MCF 10A (cell line): ENCODE measurements at regions not wholly inside any gene's neighbourhood (a gene's known extent, or its start where the extent isn't known, plus 50 kb on each side); places are given as distances from the start of the nearest gene placed in this dataset.

Source experiments
- BruUV-seq: library from RNA; stranded (reverse); fragments of 400-500 nt; replicated peaks from 2 replicates; lab custom pipeline; 2021; lab: Mats Ljungman, UMichigan
- CTCF ChIA-PET: fragments of 300-600 bp; sonication (Branson Sonifier 250); formaldehyde crosslinking; extraction: SDS; loops from one replicate; lab custom pipeline; 2021; ENCODE audit warnings: antibody characterized with exemption, inconsistent platforms; lab: Yijun Ruan, JAX
- POLR2A ChIA-PET: fragments of 300-600, 350-650 bp; sonication (Branson Sonifier 250); formaldehyde crosslinking; extraction: SDS; loops from one replicate; lab custom pipeline; 2020; ENCODE audit warnings: antibody characterized with exemption, inconsistent platforms; lab: Yijun Ruan, JAX
- DNase-seq: peaks from one replicate; pipeline ENCODE4 v3.0.0-alpha.2; 2018; ENCODE audit not compliant: unreplicated experiment
- H3K27ac Mint-ChIP-seq: one replicate; pipeline ENCODE4 v1.8.0; 2022; ENCODE audit warnings: mild to moderate bottlenecking, low read depth, mixed read lengths; ENCODE audit not compliant: unreplicated experiment
- H3K27me3 Mint-ChIP-seq: one replicate; pipeline ENCODE4 v1.8.0; 2022; ENCODE audit warnings: mixed read lengths; ENCODE audit not compliant: insufficient read depth, unreplicated experiment
- H3K36me3 Mint-ChIP-seq: one replicate; pipeline ENCODE4 v1.8.0; 2022; ENCODE audit warnings: mild to moderate bottlenecking, moderate library complexity, mixed read lengths; ENCODE audit not compliant: insufficient read depth, unreplicated experiment
- H3K4me1 Mint-ChIP-seq: one replicate; pipeline ENCODE4 v1.8.0; 2022; ENCODE audit warnings: mixed read lengths; ENCODE audit not compliant: insufficient read depth, unreplicated experiment
- H3K4me3 Mint-ChIP-seq: one replicate; pipeline ENCODE4 v1.8.0; 2022; ENCODE audit warnings: mild to moderate bottlenecking, moderate library complexity, mixed read lengths; ENCODE audit not compliant: unreplicated experiment
- H3K9me3 Mint-ChIP-seq: one replicate; pipeline ENCODE4 v1.8.0; 2022; ENCODE audit warnings: mixed read lengths; ENCODE audit not compliant: unreplicated experiment
- intact Hi-C: fragments of 100-400 bp; cut with micrococcal nuclease; formaldehyde crosslinking; loops from 2 replicates; pipeline ENCODE4 v1.14.1; 2022
- TF ChIP-seq, protein P1 (sequence below): fragments of 200-600 bp; IDR thresholded peaks from one replicate; pipeline ENCODE4 v1.8.0; 2022; ENCODE audit warnings: antibody characterized with exemption, mild to moderate bottlenecking; ENCODE audit not compliant: unreplicated experiment

- H3K9me3 Mint-ChIP-seq: no peaks in the 10 kb centered on the region
- ChIA-PET CTCF (no interaction called here), POLR2A (interaction anchor here (1.0 to 1.1 kb wide), 2 partner anchors 12 to 43 kb away, joined by 3 to 5 read pairs; no protein-coding TSS in a partner anchor)
- peak; percentile 28 for DNase-seq
- H3K27ac Mint-ChIP-seq: no peak overlapping the region
- no TSS peak for BruUV-seq
- TF ChIP-seq, protein P1, sequence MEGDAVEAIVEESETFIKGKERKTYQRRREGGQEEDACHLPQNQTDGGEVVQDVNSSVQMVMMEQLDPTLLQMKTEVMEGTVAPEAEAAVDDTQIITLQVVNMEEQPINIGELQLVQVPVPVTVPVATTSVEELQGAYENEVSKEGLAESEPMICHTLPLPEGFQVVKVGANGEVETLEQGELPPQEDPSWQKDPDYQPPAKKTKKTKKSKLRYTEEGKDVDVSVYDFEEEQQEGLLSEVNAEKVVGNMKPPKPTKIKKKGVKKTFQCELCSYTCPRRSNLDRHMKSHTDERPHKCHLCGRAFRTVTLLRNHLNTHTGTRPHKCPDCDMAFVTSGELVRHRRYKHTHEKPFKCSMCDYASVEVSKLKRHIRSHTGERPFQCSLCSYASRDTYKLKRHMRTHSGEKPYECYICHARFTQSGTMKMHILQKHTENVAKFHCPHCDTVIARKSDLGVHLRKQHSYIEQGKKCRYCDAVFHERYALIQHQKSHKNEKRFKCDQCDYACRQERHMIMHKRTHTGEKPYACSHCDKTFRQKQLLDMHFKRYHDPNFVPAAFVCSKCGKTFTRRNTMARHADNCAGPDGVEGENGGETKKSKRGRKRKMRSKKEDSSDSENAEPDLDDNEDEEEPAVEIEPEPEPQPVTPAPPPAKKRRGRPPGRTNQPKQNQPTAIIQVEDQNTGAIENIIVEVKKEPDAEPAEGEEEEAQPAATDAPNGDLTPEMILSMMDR: no peak
- no peaks in the 10 kb centered on the region for H3K27me3 Mint-ChIP-seq
- H3K4me1 Mint-ChIP-seq: no peaks in the 10 kb centered on the region
- intact Hi-C loops: no loop called here
- no peaks in the 10 kb centered on the region for H3K36me3 Mint-ChIP-seq
- H3K4me3 Mint-ChIP-seq: no peak overlapping the region
Measured at GRCh38 chr2:237213315-237214022, 127.8 kb downstream of the COPS8 start.

- Mint-ChIP-seq H3K4me1 (no peaks in the 10 kb centered on the region), H3K27ac (no peak overlapping the region), H3K36me3 (no peaks in the 10 kb centered on the region), H3K9me3 (no peaks in the 10 kb centered on the region), H3K27me3 (no peaks in the 10 kb centered on the region), H3K4me3 (no peak overlapping the region)
- TF ChIP-seq, protein P1: no peak
- no peak for DNase-seq
- BruUV-seq: no TSS peak
- intact Hi-C loops: no loop called here
- CTCF ChIA-PET: no interaction called here
- POLR2A ChIA-PET: interaction anchor here (1.0 to 1.1 kb wide), 2 partner anchors 12 to 43 kb away, joined by 3 to 5 read pairs; no protein-coding TSS in a partner anchor
Measured at GRCh38 chr2:237214030-237214675, 128.5 kb downstream of the COPS8 start.

GRCh38 chr2:237214963-237215362 lies 129.3 kb downstream of the COPS8 start:
- CTCF ChIA-PET: no interaction called here
- intact Hi-C loops: no loop called here
- no TSS peak for BruUV-seq

More at GRCh38 chr2:237214963-237215362, 129.3 kb downstream of the COPS8 start:
- Mint-ChIP-seq H3K4me3 (no peak overlapping the region), H3K27ac (no peak overlapping the region), H3K4me1 (no peaks in the 10 kb centered on the region), H3K36me3 (no peaks in the 10 kb centered on the region), H3K9me3 (no peaks in the 10 kb centered on the region), H3K27me3 (no peaks in the 10 kb centered on the region)
- DNase-seq: no peak
- TF ChIP-seq, protein P1: no peak
- POLR2A ChIA-PET: no interaction called here
